Sciatic nerve (tissue), 2 donors: ENCODE measurements at regions not wholly inside any gene's neighbourhood (a gene's known extent, or its start where the extent isn't known, plus 50 kb on each side); places are given as distances from the start of the nearest gene placed in this dataset.
A peak's percentile ranks its signal among the peaks of the same experiment; 100 is the strongest.

ENCODE experiments used
- ATAC-seq: fragments of 200-7000 bp; cut with Tn5 transposase; one replicate; pipeline ENCODE4 v1.9.1; 2020; ENCODE audit warnings: mild to moderate bottlenecking, moderate library complexity
- DNase-seq: peaks from one replicate; pipeline ENCODE4 v3.0.0-alpha.2; 2020; ENCODE audit warnings: low spot score
- intact Hi-C: fragments of 100-400 bp; cut with DNase I; formaldehyde crosslinking; loops from one replicate; pipeline ENCODE4 v1.14.2; 2022
- donor health status: DM: no; HTN: no; CAD: no.
- donor health status: DM: no; HTN: no; CAD: no.

DNA sequence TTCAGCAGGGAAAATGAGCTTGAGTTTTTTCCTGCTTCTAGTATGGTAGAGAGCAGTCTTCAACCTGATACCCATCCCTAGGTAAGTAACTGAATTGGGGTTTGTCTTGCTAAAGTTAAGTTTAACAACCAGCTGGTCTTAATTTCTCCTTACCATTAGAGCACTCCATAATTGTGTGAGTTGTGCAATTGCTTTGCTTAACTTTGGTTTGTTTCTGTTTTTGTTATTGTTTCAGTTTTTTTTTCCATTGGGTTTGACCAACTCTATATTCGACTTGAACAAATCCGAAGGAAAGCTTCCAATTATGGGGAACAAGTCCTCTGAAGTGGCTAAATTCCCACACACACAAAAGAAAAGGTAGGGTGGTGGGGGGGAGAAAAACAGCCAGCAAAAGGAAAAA, 641.1 kb downstream of the PLA2G4A start:
- no peak for ATAC-seq
- intact Hi-C loops = no loop called here
- no peak for DNase-seq

DNA sequence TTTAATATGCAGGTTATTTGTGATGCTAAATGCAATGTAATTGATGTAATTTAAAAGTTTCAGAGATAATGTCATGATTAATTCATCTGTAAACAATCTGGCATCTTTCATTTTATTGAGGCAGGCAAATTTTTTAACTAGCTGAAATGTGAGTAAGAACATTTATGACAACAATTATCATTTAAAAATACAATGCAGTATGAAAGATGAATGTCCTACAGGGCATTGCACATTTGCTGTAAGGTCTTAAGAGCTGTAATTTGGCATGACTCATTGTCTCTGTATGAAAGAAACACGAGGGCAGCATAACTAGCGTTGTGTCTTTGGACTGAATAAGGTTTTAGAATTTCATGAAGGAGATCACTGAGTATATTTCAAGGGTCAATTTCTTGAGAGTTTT, 642.8 kb downstream of the PLA2G4A start:
- intact Hi-C loops = no loop called here
- DNase-seq (no peak), ATAC-seq (no peak)

DNA sequence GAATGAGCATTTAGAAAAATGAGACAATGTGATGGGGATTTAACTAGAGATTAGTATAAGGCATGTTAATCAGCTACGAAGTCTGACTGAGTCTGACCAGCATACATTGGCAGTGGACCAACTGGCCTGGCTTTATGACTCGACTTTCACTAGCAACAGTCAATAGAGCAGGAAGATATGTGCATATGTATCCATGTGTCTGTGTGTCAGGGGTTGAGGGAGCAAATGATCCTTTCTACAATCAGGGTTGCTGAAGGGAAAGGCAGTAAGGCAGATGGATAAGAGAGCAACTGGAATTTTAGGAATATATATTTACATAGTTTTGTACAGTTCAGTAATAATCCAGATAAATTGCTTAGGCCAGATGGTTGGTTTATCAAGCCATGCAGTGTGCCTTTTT, 645.6 kb downstream of the PLA2G4A start:
- DNase-seq (no peak), ATAC-seq (no peak)

DNA sequence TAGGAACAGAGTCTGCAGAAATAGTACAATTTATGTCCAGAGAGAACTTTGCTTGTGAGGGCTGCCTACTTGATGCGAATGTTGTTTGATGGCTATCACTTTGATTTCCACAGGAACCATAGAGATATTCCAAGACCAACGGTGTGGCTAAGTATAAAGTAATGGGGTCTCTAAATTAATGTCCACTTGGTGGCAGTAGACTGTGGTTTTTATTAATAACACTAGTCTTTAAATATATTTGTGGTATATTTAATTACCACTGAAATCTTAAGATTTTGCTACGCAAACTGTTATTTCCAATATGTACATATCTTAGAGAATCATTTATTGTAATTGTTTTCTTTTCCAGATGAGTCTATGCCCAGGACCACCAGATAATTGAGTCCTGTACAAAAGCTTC, 647.9 kb downstream of the PLA2G4A start:
- DNase-seq (no peak), ATAC-seq (no peak)
- intact Hi-C loops = no loop called here

More for the DNA sequence above, 645.6 kb downstream of the PLA2G4A start:
- intact Hi-C loops = no loop called here

DNA sequence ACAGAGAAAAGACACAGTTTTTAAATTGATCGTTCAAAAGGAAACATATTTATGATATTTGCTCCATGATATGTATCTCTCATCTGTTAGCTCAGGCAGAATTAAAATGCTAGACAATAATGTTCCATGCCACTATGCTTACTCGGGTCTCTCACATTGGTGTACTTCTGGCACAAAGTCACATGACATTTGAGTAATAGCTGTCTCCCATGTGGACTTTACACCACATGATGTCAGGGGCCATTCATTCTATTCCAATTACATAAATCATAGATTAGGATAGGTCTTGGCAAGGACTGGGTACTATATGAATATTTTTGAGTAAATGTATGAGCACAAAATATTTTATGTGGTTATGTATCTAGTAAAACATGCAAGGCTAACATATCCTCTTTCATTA, 648.4 kb downstream of the PLA2G4A start:
- no peak for ATAC-seq
- intact Hi-C loops = no loop called here
- no peak for DNase-seq

DNA sequence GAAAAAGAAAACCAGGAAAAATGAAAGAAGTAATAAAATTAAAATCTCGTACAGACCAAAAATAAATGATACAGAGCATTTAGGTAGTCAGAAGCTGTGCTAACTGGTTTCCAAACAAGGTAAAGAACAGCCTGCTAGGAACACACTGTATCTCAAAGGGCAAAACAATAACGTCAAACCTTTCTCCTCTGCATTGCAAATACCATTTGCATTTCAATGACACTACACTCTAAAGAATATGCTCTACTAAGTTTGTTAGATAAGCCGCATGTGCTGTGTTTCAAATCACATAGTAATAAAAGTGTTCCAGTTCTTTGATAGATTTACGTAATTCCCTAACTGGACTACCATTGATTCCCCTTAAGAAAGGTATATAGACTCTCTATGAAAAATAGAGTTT, 648.8 kb downstream of the PLA2G4A start:
- intact Hi-C loops = no loop called here

DNA sequence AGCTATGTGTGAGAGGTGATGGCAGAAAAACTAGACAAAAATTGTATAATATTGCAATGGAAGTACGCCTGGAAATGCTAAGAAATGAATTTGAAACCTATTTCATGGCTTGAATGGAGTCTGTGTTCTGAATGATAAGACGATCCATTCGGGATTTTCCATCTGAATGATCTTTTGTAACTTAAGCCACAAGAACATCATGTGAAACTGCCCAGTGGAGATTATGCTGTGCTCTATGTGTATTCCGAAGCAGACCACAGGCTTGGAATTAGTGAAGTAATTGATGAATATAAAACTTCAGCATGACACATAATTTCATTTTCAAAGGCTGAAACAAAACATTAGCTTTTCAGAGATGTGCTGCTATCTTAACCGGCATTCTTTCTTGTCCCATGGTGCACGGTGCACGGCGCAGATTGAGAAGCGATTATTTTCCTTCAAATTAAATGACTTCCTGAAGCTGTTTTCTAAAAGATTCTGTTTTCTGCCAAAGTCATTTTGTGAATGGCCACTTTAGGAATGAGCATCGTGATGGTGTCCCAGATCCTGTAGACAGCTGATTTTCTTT, 652.9 kb downstream of the PLA2G4A start:
- intact Hi-C loops = no loop called here
- peak; percentile 86 for ATAC-seq
- DNase-seq = no peak

More for the DNA sequence above, 648.8 kb downstream of the PLA2G4A start:
- ATAC-seq (no peak), DNase-seq (no peak)

DNA sequence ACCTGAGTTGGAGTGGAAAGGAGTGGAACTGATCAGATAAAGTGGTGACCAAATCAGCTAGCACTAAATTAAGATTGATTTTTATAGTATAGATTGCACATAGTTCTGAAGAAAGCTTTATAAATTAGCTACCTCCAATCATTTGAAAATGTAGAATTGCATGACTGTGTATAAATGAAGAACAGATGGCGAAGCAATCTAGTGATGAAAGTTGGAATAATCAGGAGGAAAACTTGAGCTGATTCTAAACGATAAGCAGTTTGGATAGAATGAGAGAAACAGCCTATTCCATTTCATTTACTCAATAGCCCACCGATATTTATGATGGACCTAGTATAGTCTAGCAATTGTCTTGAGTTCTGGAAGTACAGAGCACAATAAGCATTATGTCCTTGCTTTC, 661.5 kb downstream of the PLA2G4A start:
- intact Hi-C loops = no loop called here
- no peak for ATAC-seq

DNA sequence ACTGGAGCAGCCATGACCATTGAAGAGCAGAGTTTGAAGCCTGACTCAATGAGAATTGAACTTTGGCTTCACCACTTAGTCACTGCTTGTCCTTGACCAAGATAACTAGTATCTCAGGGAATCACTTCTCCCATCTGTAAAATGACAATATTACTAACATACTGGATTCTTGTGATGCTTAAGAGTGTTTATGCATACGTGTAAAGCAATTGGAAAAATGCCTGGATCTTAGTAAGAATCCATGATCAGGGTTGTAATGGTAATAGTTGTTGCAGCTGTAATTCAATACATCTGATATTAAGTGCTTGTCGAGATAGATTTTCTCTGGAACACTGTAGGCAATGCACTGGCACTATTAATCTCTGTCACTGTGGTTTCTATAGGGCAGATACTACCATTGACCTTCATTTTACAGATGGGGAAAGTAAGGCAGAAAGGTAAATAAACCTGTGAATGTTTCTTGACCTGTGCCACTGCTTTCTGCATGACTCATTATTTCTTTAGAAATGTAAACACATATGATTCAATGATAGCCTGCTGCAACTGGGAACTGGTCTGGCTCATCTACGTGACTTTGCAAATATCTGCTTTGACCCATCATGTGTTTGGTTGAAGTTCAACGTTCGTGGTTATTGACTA, 662.5 kb downstream of the PLA2G4A start:
- no peak for DNase-seq
- no peak for ATAC-seq
- intact Hi-C loops = no loop called here

More for the DNA sequence above, 661.5 kb downstream of the PLA2G4A start:
- no peak for DNase-seq

DNA sequence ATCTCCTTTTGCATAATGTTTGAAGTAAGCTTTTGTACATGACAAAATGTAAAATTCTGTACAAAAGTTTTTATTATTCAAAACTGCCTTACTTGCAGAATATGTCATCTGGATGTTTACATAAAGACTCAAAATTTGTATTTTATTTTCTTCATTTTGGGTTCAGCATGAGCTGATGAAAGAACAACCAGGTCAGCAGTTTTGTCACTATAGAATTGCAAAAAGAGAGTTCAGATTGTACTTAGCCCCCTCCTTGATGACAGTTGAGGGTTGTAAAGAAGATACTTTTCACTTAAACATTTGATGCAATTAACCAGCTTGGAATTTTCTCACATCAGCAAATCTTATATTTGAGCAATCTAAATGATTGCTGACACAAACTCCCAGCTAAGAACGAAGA, 669.3 kb downstream of the PLA2G4A start:
- ATAC-seq (no peak), DNase-seq (no peak)
- intact Hi-C loops = no loop called here

DNA sequence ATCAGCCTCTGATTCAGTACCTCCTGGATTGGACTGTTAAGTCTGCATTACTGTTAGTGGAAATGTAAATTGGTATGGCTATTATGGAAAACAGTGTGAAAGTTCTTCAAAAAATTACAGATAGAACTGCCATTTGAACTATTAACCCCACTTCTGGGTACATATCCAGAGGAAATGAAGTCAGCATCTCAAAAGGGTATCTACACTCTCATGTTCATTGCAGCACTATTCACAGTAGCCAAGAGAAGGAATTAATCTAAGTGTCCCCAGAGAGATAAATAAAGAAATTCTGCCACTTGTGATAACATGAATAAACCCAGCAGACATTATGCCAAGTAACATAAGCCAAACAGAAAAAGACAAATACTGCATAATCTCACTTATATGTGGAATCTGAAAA, 676.0 kb downstream of the PLA2G4A start:
- intact Hi-C loops = no loop called here
- no peak for DNase-seq
- ATAC-seq = no peak

DNA sequence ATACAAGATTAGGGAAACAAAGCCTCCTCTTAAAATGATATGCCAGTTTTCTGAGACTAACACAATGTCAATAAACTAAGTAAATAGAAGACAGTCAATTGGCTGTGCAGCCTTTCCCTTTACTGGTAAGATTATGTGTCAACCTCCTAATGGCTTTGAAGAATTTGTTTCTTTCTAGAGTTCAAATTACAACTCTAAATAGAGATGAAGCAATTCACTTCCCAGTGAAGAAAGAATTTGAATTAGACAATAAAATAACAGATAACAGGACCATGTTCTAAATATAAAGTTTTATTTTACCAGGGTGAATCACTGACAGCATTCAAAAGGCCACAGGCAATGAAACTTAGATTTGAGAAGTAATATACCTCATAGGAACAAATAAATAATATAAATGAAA, 680.3 kb downstream of the PLA2G4A start:
- intact Hi-C loops = no loop called here
- no peak for ATAC-seq
- no peak for DNase-seq

DNA sequence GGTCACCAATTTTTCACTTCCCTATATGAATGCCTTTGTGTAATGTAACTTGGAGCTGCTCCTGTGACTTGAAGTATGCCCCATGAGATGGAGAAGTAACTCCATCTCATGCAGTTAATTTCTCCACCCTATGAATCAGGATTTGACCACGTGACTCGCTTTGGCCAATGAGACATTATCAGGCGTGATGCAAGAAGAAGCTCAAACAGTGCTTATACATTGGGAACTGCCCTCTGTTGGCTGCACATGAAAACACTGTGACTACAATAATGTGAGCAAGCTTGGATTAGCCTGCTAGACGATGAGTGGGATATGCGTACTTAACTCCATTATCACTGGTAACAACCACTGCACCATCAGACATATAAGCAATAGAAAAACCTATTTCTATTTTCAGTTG, 684.4 kb downstream of the PLA2G4A start:
- intact Hi-C loops = no loop called here
- ATAC-seq (no peak), DNase-seq (no peak)

DNA sequence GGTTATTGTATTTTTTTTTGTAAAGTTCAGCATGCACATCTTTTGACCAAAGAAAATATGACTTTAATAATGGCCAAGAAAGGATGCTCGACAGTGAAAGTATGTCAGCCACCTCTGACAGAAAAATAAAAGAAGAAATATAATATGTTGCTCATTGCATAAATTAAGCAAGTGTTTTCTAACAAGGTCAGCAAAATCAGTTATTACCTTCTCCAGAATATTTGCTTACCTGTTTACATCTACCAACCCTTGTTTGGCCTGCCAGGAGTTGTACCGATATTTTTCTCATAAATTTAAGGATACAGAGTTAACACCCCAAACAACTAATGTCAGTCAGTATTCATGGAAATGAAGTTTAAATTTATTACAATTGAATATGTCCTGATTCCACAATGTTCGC, 685.4 kb downstream of the PLA2G4A start:
- DNase-seq (no peak), ATAC-seq (no peak)
- intact Hi-C loops = no loop called here

DNA sequence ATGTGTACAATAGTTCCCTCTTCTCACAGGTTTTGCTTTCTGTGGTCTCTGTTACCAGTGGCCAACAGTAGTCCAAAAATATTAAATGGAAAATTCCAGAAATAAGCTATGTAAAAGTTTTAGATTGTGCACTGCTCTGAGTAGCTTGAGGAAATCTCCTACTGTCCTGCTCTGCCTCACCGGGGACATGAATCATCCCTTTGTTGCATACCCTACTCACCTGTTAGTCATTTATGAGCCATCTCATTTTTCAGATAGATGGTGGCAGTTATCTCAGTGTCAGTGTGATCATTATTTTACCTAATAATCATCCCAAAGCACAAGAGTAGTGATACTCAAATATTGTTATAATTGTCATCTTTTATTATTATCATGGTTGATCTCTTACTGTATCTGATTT, 688.1 kb downstream of the PLA2G4A start:
- DNase-seq (no peak), ATAC-seq (no peak)
- intact Hi-C loops = no loop called here

DNA sequence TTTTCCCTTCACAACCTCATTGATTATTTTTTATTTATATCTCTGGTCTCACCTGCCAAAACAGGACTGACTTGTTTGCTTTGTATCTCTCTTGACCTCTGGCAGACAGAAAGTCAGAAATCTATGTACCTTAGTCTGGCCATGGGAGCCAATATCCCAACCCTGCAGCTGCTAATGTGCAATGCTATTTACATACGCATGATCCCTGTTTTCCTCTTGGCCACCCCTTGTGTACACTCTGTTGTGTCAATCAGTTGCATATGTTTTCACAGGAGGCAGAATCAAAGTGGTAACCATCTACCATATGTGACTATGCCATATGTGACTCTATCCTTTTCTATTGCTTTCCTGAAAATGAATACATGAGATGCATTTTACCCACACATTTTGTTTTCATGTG, 688.8 kb downstream of the PLA2G4A start:
- ATAC-seq = no peak
- intact Hi-C loops = no loop called here
- DNase-seq = no peak

DNA sequence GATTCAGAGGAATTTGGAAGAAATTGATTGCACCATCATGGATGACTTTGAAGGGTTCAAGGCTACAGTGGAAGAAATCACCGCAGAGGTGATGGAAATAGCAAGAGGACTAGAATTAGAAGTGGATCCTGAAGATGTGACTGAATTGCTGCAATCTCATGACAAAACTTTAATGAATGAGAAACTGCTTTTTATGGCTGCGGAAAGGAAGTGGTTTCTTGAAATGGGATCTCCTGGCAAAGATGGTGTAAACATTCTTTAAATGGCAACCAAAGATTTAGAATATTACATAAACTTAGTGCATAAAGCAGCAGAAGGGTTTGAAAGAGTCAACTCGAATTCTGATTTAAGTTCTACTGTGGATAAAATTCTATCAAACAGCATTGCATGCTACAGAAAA, 698.6 kb downstream of the PLA2G4A start:
- intact Hi-C loops = no loop called here
- no peak for ATAC-seq
- no peak for DNase-seq

DNA sequence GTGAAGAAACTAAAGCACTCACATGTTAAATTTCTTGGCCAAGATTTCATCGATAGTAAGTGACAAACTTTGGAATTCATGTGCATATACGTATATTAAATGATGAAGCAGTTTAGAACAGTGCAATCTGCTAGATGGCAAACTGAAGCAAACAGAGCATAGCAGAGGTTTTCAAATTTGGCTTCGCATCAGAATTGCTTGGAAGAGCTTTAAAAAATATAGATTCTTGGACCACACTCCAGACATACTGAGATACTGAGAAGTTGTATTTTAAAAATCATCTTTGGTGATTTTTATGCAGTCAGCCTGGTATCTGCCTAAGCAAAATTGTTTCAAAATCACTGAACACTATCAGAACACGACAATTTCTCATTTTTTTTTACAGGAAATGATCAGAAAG, 709.2 kb downstream of the PLA2G4A start:
- no peak for DNase-seq
- intact Hi-C loops = no loop called here
- no peak for ATAC-seq

DNA sequence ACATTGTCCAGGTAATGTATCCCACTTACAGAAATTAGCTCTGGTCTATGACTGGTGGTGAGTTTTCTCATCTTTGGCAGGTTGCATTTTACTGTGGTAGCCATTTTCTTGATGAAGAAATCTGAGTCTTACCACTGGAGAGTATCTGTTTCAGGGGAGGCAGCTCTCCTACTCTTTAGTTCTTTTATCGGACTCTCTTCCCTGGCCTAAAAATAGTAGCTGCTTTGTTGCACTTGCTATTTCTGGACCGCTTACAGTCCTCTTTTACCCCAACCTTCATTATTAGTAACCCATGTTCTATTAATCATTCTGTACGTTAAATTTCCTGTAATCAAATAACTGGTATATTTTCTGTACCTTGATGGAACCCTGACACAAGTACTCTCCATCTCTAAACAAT, 720.8 kb downstream of the PLA2G4A start:
- intact Hi-C loops = no loop called here
- DNase-seq (no peak), ATAC-seq (no peak)

DNA sequence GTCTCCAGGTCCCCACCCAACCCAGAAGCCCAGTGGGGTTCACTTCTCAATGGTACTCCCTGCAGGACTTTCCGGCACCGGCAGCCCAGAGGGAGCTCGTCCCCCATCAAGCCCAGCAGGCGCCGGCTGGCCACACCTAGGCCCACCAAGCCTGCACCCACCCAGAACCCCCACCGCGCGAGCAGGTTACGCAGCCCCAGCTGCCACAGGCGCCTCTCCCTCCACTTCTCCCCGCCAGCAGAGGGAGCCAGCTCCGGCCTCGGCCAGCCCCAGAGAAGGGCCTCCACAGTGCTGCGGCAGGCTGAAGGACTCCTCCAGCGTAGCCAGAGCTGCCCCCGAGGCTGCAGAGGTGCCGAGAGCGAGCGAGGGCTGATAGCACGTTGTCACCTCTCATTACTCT, 722.3 kb downstream of the PLA2G4A start:
- DNase-seq (no peak), ATAC-seq (no peak)
- intact Hi-C loops = no loop called here

DNA sequence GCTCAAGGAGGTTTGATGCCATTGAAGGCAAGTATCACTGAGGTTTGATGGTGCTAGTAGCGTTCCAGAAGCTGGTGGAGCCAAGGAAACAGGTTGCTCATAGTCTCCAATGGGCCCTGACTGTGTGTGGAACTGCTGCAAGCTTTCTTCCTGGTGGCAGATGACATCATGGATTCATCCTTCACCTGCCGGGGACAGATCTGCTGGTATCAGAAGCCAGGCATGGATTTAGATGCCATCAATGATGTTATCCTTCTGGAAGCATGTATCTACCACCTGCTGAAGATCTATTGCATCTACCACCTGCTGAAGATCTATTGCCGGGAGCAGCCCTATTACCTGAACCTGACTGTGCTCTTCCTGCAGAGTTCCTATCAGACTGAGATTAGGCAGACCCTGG, 734.4 kb downstream of the PLA2G4A start:
- intact Hi-C loops = no loop called here
- no peak for DNase-seq
- no peak for ATAC-seq
